ENCODE measurements at regions not wholly inside any gene's neighbourhood (a gene's known extent, or its start where the extent isn't known, plus 50 kb on each side); places are given as distances from the start of the nearest gene placed in this dataset.

GRCh38 chr13:61728471-61728870, 312.8 kb upstream of the PCDH20 start:
- no peaks in the 10 kb centered on the region for H3K27me3 ChIP-seq (ENCODE audit: insufficient read depth, low read length)
- RAD21 ChIA-PET (ENCODE audit: low non-redundant PET in 1 of 2, low total read pairs in 2 of 2, uncharacterized antibody in 2 of 2, unreplicated experiment in 2 of 2) = no interaction called here
- POLR2A ChIA-PET = no interaction called here
- no peaks in the 10 kb centered on the region for H3K4me1 ChIP-seq (ENCODE audit: control insufficient read depth in 1 of 2, insufficient read depth in 2 of 2, low read length in 2 of 2)
- H3K9ac ChIP-seq (ENCODE audit: low read length) = no peak overlapping the region
- H3K4me3 ChIP-seq (replicated peaks in 1 of 2; ENCODE audit: low read depth in 1 of 2, low read length in 2 of 2) = no peak overlapping the region
- H3K27ac ChIP-seq (ENCODE audit: low read depth, low read length) = no peak overlapping the region
- no peak overlapping the region for H3K4me2 ChIP-seq (ENCODE audit: low read length)
- no peaks in the 10 kb centered on the region for H3K36me3 ChIP-seq (ENCODE audit: control insufficient read depth in 1 of 2, insufficient read depth in 2 of 2, low read length in 2 of 2)
- no peak overlapping the region for H2AFZ ChIP-seq (ENCODE audit: low read depth, low read length, poor library complexity, severe bottlenecking)
- intact Hi-C loops (cut with micrococcal nuclease) = no loop called here
- DNase-seq (ENCODE audit: low read depth, low spot score) (no peak), ATAC-seq (no peak)
- H3K9me2 ChIP-seq (ENCODE audit: insufficient read depth) = no peaks in the 10 kb centered on the region
- CTCF ChIA-PET = interaction anchor here (1.1 kb wide), 1 partner anchor 226 kb away, joined by 3 read pairs; no protein-coding TSS in a partner anchor
- no TSS peak for BruUV-seq (replicated peaks)
- H3K79me2 ChIP-seq (ENCODE audit: insufficient read depth, low read length) = no peaks in the 10 kb centered on the region
- TF ChIP-seq REST (IDR thresholded peaks at IDR 0.05; ENCODE audit: low read depth) (no peak), JUND (IDR thresholded peaks at IDR 0.05) (no peak), CTCF (IDR thresholded peaks at IDR 0.05 in 2 of 3, conservative IDR thresholded peaks at IDR 0.05 in 1 of 3; ENCODE audit: borderline replicate concordance in 1 of 3, insufficient read depth in 1 of 3, low read depth in 2 of 3, low read length in 2 of 3) (no peak), CEBPB (IDR thresholded peaks at IDR 0.05; ENCODE audit: low read depth) (no peak), SP1 (IDR thresholded peaks at IDR 0.05; ENCODE audit: low read depth) (no peak), RAD21 (IDR thresholded peaks at IDR 0.05; ENCODE audit: low read depth) (no peak), EZH2phosphoT487 (IDR thresholded peaks at IDR 0.05; ENCODE audit: borderline replicate concordance) (no peak), EGR1 (IDR thresholded peaks at IDR 0.05; ENCODE audit: low read depth) (no peak), TCF7L2 (IDR thresholded peaks at IDR 0.05; ENCODE audit: borderline replicate concordance, extremely low read depth, insufficient read depth, insufficient read length) (no peak)
- H4K20me1 ChIP-seq (ENCODE audit: insufficient read depth) = no peaks in the 10 kb centered on the region
- no peaks in the 10 kb centered on the region for H3K9me3 ChIP-seq (ENCODE audit: control insufficient read depth in 1 of 2, insufficient read depth in 1 of 2, low read depth in 1 of 2, low read length in 2 of 2)

All from HCT116 (cell line).